Vagina (tissue), 2 donors: ENCODE measurements at regions not wholly inside any gene's neighbourhood (a gene's known extent, or its start where the extent isn't known, plus 50 kb on each side); places are given as distances from the start of the nearest gene placed in this dataset.

ENCODE experiments used
- DNase-seq, 2 donors: peaks; one replicate each; pipeline ENCODE4 v3.0.0-alpha.2; 2017; ENCODE audit errors: extremely low spot score in 2 of 2
- H3K27ac ChIP-seq: fragments of 200-600 bp; sonication (generic); one replicate; pipeline ENCODE4 v1.5.1; 2019
- H3K27me3 ChIP-seq: fragments of 200-600 bp; sonication (generic); one replicate; pipeline ENCODE4 v1.5.1; 2019
- H3K36me3 ChIP-seq, 2 donors: fragments of 200-600 bp; sonication (generic); one replicate each; pipeline ENCODE4 v1.5.1; 2017 to 2019
- H3K4me1 ChIP-seq: fragments of 200-600 bp; sonication (generic); one replicate; pipeline ENCODE4 v1.5.1; 2019
- H3K4me3 ChIP-seq, 2 donors: fragments of 200-600 bp; sonication (generic); 1 replicate in 1 of 2; 2 replicates in 1 of 2; pipeline ENCODE4 v1.5.1; 2016 to 2019
- H3K9me3 ChIP-seq: fragments of 200-600 bp; sonication (generic); one replicate; pipeline ENCODE4 v1.5.1; 2019
- CTCF ChIP-seq, 3 experiments: fragments of 450-650 bp in 2 of 3; fragments of 200-600 bp in 1 of 3; sonication (generic) in 1 of 3; IDR thresholded peaks; one replicate each; pipeline ENCODE4 v1.5.1; 2017 to 2019; ENCODE audit warnings: antibody characterized with exemption in 3 of 3, mild to moderate bottlenecking in 2 of 3, moderate library complexity in 2 of 3
- POLR2A ChIP-seq, 2 donors: fragments of 450-650 bp; IDR thresholded peaks; one replicate each; pipeline ENCODE4 v1.6.1; 2017; ENCODE audit warnings: antibody characterized with exemption in 2 of 2, mild to moderate bottlenecking in 2 of 2, moderate library complexity in 2 of 2
- POLR2AphosphoS5 ChIP-seq, 2 donors: sonication (generic); formaldehyde crosslinking; IDR thresholded peaks; one replicate each; pipeline ENCODE4 v1.9.0; 2017; ENCODE audit warnings: antibody characterized with exemption in 2 of 2, mild to moderate bottlenecking in 2 of 2, low read depth in 1 of 2; ENCODE audit not compliant: insufficient read depth in 1 of 2
- intact Hi-C: fragments of 100-400 bp; cut with DNase I; formaldehyde crosslinking; loops from one replicate; pipeline ENCODE4 v1.15.1; 2023

DNA sequence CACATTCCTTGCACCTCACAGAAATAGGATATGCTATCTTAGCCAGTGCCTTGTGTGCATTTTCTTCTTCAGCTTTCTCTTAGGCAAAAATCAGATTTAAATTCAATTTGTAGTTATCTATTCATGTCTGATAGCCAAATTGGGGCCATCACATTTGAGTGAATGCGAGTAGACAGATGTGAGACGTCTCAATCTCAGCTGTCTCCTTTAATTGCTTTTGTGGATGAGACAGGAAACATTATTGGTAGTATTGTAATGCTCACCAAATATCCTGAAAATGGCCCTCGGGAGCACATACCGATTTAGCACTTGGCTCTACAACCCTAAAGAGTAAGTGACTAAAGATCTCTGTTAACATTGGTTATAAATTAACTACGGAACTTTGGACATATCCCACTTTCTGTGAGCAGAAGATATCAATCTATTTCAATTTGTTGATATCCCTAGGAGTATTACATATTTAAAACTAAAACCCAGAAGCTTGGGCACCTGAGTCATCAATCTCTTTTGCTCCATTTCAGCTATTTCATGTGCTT lies 1012.5 kb upstream of the TMEM132C start:
- no peaks in the 10 kb centered on the region for H3K9me3 ChIP-seq
- H3K4me1 ChIP-seq: no peaks in the 10 kb centered on the region
- intact Hi-C loops: no loop called here
- no peak overlapping the region for H3K4me3 ChIP-seq
- DNase-seq: no peak
- H3K27me3 ChIP-seq: no peaks in the 10 kb centered on the region
- no peak for TF ChIP-seq POLR2AphosphoS5 (IDR thresholded peaks at IDR 0.05; ENCODE audit: insufficient read depth in 1 of 2, low read depth in 1 of 2)
- no peak for TF ChIP-seq CTCF (IDR thresholded peaks at IDR 0.05)
- TF ChIP-seq POLR2A (IDR thresholded peaks at IDR 0.05): no peak
- no peak overlapping the region for H3K27ac ChIP-seq
- no peaks in the 10 kb centered on the region for H3K36me3 ChIP-seq

DNA sequence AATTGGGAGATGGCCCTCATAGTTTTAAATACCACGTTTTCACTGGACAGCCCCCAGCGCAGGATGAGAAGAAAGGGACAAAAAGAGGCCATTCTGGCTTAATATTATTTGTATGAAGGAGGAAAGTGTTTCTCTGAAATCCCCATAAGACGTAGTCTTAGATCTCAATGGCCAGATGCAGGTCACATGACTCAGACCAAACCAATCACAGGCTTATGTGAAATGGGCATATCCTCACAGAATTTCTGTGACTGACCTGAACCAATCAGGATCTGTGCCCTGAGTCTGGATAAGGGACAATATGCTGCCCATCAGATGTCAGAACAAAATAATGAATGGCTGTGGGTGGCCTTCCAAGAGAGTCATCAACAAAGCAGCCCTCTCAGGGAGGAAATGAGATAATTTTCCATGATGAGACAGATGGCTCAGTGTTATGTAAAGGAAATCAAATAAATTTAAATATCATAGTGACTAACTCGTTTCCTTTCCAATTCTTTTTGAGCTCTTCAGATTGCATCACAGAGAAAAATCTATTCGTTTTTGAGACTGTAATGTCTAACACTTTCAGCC lies 1009.5 kb upstream of the TMEM132C start:
- TF ChIP-seq POLR2AphosphoS5 (IDR thresholded peaks at IDR 0.05; ENCODE audit: insufficient read depth in 1 of 2, low read depth in 1 of 2): no peak
- TF ChIP-seq POLR2A (IDR thresholded peaks at IDR 0.05): no peak
- TF ChIP-seq CTCF (IDR thresholded peaks at IDR 0.05): no peak
- intact Hi-C loops: no loop called here
- Histone ChIP-seq H3K27ac (no peak overlapping the region), H3K27me3 (no peaks in the 10 kb centered on the region), H3K9me3 (no peaks in the 10 kb centered on the region), H3K36me3 (no peaks in the 10 kb centered on the region), H3K4me1 (no peaks in the 10 kb centered on the region), H3K4me3 (no peak overlapping the region)
- DNase-seq: no peak

DNA sequence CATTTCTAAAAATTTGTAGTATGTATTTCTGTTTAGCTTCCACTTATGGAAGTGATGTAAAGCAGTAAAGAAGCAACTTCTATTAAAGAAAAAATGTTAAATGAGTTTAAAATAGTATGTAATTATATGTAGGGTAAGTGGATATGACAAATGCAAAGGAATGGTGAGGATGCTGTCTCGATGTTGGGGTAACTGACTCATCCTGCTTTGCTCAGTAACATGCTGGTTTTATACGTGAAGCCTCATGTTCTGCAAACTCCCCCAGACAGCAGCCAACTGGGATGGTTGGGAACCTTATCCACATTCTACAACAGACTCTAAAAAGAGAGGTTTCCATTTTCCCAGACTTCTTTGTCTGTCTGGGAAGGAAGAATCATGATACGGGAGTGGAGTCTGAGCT lies 1006.4 kb upstream of the TMEM132C start:
- Histone ChIP-seq H3K27me3 (no peaks in the 10 kb centered on the region), H3K27ac (no peak overlapping the region), H3K4me3 (no peak overlapping the region), H3K36me3 (no peaks in the 10 kb centered on the region), H3K9me3 (no peaks in the 10 kb centered on the region), H3K4me1 (no peaks in the 10 kb centered on the region)
- TF ChIP-seq POLR2A (IDR thresholded peaks at IDR 0.05) (no peak), POLR2AphosphoS5 (IDR thresholded peaks at IDR 0.05; ENCODE audit: insufficient read depth in 1 of 2, low read depth in 1 of 2) (no peak), CTCF (IDR thresholded peaks at IDR 0.05) (no peak)
- intact Hi-C loops: no loop called here
- DNase-seq: no peak

DNA sequence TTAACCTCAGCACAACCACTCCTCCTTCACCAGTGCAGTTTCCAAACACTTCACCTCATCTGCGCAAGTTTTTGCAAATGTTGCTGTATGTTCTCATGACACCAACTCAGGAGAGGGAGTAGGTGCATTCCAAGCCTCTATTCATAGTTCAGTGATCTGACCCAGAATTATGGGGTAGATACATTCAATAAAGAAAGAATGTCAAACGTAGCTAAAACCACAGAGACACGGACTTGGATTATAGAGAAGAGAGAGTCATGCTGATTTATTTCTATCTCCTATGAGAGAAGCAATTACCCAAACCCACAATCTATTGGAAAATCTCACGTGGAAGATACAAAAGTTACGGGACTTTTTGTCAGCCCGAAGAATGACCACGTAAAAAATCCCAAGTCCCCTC lies 1006.0 kb upstream of the TMEM132C start:
- no peaks in the 10 kb centered on the region for H3K9me3 ChIP-seq

More for the DNA sequence above, 1006.0 kb upstream of the TMEM132C start:
- intact Hi-C loops: no loop called here
- DNase-seq: no peak
- H3K36me3 ChIP-seq: no peaks in the 10 kb centered on the region
- no peak overlapping the region for H3K4me3 ChIP-seq
- H3K27me3 ChIP-seq: no peaks in the 10 kb centered on the region
- no peaks in the 10 kb centered on the region for H3K4me1 ChIP-seq
- H3K27ac ChIP-seq: no peak overlapping the region
- TF ChIP-seq POLR2A (IDR thresholded peaks at IDR 0.05) (no peak), CTCF (IDR thresholded peaks at IDR 0.05) (no peak), POLR2AphosphoS5 (IDR thresholded peaks at IDR 0.05; ENCODE audit: insufficient read depth in 1 of 2, low read depth in 1 of 2) (no peak)
